ENCODE measurements at regions not wholly inside any gene's neighbourhood (a gene's known extent, or its start where the extent isn't known, plus 50 kb on each side); places are given as distances from the start of the nearest gene placed in this dataset.
"Not testable (repeated sequence)": the region's sequence is repeated elsewhere in the genome, so short reads cannot be mapped to it uniquely, and the experiment has no call there.

DNA sequence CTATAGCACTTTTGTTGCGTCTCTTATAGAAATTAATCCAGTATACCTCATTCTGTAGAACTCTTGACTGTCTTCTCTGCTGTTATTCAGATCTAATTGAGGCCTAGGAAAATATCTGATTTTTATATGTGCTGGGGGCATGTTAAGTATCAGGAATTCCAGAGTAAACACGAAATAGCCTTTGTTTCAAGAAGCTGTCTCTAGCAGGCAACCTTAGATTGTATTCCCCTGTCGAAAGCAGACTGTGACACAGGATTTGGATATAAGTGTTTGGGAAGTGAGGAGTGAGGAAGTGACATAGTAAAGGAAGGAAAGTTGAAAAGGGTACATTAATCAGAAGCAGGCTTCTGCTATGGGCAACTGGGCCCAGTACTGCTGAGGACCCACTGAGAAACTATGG, 72.1 kb upstream of the RASA1 start:
- no peak for DNase-seq (ENCODE audit: low read depth, low spot score)

GRCh38 chr5:87198010-87198409, 69.7 kb upstream of the RASA1 start:
- no peak for DNase-seq (ENCODE audit: low read depth, low spot score)

DNA sequence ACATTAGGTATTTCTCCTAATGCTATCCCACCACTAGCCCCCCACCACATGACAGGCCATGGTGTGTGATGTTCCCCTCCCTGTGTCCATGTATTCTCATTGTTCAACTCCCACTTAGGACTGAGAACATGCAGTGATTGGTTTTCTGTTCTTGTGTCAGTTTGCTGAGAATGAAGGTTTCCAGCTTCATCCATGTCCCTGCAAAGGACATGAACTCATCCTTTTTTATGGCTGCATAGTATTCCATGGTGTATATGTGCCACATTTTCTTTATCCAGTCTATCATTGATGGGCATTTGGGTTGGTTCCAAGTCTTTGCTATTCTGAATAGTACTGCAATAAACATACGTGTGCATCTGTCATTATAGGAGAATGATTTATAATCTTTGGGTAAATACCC, 68.4 kb upstream of the RASA1 start:
- not testable (repeated sequence) for DNase-seq (ENCODE audit: low read depth, low spot score)

- not testable (repeated sequence) for DNase-seq (ENCODE audit: low read depth, low spot score)
These were observed 68.0 kb upstream of the RASA1 start for GRCh38 chr5:87199704-87200103.

- DNase-seq (ENCODE audit: low read depth, low spot score): no peak
These were observed 57.6 kb upstream of the RASA1 start for GRCh38 chr5:87210076-87210475.

DNA sequence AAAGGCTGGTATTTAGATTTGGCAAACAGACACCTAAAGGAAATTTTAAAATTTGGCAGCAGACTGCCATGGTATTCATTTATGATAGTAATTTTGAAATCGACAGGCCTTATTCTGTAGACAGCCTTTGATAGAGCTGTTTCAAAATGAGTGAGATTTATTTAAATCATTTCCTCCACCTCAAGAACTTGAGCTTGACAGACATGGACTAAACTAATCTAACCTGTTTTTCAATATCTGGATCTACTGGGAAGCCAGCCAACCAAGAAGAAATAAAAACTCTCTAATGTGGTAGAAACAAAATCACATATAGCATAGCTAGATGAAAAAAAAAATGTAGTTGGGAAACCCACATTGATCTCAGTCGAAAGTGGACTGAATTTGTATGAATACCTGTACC, 56.9 kb upstream of the RASA1 start:
- no peak for DNase-seq (ENCODE audit: low read depth, low spot score)

DNA sequence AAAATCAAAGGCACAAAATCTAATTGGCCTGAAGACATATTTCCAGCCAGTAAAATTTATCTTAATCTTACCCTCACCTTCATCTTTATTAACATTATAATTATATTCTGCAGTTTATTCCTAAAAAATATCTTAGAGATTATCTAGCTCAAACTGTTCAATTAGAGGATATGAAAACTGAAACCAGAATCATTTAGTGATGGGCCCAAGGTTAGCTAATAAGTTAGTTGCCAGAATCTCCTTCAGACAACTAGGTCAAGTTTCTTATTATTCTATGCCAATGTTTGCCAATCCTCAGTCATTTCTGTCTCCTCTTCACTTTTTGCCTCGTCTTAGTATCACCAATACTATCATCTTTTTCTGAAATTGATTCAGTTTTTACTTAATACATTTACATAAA, 56.0 kb upstream of the RASA1 start:
- DNase-seq (ENCODE audit: low read depth, low spot score): no peak

DNA sequence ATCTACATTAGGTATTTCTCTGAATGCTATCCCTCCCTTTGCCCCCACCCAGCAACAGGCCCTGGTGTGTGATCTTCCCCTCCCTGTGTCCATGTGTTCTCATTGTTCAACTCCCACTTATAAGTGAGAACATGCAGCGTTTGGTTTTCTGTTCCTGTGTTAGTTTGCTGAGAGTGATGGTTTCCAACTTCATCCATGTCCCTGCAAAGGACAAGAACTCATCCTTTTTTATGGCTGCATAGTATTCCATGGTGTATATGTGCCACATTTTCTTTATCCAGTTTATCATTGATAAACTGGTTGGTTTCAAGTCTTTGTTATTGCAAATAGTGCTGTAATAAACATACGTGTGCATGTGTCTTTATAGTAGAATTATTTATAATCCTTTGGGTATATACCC, 55.5 kb upstream of the RASA1 start:
- not testable (repeated sequence) for DNase-seq (ENCODE audit: low read depth, low spot score)

GRCh38 chr5:87217480-87217879, 50.2 kb upstream of the RASA1 start:
- DNase-seq (ENCODE audit: low read depth, low spot score): not testable (repeated sequence)

Measured in activated CD4-positive, CD25-positive, alpha-beta regulatory T cell treated with anti-CD3 and anti-CD28 coated beads, Interleukin-2, amount 50 U/mL, for 16 hours (primary cell).